ENCODE measurements at regions not wholly inside any gene's neighbourhood (a gene's known extent, or its start where the extent isn't known, plus 50 kb on each side); places are given as distances from the start of the nearest gene placed in this dataset.
"Not testable (repeated sequence)": the region's sequence is repeated elsewhere in the genome, so short reads cannot be mapped to it uniquely, and the experiment has no call there.

DNA sequence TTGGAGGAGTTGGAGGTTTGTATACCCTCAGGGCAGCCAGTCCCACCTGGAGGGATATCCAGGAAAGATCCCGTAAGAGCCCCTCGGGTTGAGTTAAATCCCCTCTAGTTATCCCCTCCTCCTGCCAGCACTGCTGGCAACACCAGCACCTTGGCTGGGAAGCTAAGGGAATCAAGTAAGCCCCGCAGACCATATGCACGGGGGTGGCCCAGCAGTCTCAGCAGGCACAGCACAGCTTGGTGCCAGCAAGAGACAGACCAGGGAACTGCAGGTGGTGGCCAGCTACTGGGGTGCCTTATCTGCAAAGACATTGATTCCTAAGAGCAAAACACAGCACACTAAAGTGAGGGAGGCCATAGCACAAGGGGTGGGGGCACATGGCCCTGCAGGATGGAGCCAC lies 173.8 kb downstream of the GOLGA6L4 start:
- DNase-seq (ENCODE audit: low read depth in 1 of 2, low spot score in 1 of 2), result not testable (repeated sequence)

DNA sequence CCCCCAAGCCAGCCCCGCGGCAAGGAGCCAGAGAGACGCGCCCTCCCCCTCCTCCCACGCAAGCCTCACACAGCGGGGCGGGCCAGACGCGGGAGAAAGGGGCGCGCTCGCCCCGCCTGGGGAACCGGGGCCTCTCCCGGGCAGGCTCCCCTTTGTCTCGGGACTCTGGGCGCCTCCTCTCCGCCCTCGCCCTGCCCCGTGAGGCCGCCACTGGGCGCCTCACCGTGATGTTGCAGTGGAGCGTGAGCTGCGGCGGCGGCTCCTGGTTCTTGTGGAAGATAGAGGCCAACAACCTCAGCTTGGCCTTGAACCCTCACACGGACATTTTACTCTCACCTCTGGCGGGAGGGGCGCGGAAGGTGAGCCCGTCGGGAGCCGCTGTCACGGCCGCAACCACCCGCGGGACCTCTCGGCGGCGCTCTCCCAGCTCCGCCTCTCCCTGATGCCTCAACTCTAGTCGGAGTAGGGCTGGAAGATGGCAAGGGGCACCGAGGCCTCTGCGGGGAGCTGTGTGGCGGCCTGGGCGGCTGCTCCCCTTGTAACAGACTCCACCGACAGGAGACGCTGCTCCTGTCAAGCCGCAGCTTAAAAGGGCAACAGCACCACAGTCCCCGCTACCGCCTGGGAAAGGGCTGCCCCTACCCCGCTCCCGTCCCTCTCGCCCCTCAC lies 179.2 kb upstream of the ZSCAN2 start:
- not testable (repeated sequence) for DNase-seq (ENCODE audit: low read depth in 1 of 2, low spot score in 1 of 2)

DNA sequence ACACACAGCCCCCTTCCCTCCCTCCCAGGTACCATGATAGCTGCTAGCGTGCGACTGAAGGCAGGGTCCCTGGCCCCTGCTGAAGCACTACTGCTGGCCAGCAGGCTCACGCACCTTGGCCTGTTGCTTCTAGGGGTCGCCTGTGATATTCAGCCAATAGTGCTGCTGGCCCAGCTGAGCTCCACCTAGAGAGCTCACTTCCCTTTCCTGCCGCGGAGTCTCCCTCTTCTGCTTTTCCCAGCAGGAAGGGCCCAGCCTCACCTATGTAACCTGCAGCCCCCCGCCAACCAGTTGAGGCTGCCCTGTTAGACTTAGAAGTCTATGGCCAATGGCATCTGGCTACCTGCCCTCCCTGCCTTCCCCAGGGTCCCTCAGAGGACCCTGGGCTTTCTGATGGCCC lies 175.5 kb upstream of the ZSCAN2 start:
- not testable (repeated sequence) for DNase-seq (ENCODE audit: low read depth in 1 of 2, low spot score in 1 of 2)

- DNase-seq (ENCODE audit: low read depth in 1 of 2, low spot score in 1 of 2), result not testable (repeated sequence)
Measured at GRCh38 chr15:84473305-84473877, 127.4 kb upstream of the ZSCAN2 start.

- DNase-seq (ENCODE audit: low read depth in 1 of 2, low spot score in 1 of 2), result not testable (repeated sequence)
Measured at GRCh38 chr15:84476364-84477033, 124.3 kb upstream of the ZSCAN2 start.

DNA sequence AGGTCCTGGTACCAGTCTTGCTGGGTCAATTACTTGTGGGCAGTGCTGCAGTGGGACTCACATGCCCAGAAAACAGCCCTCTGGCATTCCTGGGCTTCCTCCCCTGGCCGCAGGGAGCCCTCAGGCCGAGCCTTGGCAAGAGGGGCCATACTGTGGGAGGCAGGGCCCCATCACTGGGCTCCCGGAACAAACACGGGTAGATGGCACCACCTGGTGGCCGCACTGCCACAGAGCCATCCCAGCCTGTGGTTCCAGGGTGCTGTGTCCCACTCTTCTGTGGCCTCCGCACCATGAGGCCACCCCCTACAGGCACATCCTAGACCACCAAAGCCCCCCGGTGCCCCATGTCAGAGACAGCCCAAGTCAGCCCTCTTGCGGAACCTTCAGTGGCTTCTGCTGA lies 123.3 kb upstream of the ZSCAN2 start:
- DNase-seq (ENCODE audit: low read depth in 1 of 2, low spot score in 1 of 2), result not testable (repeated sequence)

DNA sequence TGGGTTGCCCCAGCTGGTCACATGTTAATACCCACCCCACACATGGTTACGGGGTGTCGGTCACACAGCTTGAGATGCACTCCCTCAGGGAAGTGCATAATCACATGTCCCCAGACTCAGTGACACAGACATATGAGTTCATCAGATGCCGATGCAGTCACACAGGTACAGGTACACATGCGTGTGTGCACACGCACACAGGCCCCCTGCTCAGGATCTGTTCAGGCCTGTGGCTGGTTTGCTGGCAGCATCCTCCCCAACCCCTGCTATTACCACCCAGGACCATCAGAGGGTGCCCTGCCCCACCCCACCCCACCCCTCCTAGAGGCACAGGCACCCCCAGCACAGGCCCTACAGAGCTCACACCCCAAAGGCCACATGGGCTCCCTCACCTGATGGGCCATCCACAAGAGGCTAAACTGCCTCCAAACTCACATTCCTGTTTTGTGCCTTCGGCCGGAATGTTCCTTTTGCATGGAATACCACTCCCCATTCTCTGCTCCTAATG lies 120.6 kb upstream of the ZSCAN2 start:
- not testable (repeated sequence) for DNase-seq (ENCODE audit: low read depth in 1 of 2, low spot score in 1 of 2)

- DNase-seq (ENCODE audit: low read depth in 1 of 2, low spot score in 1 of 2), result not testable (repeated sequence)
Measured at GRCh38 chr15:84483859-84484258, 117.0 kb upstream of the ZSCAN2 start.

DNA sequence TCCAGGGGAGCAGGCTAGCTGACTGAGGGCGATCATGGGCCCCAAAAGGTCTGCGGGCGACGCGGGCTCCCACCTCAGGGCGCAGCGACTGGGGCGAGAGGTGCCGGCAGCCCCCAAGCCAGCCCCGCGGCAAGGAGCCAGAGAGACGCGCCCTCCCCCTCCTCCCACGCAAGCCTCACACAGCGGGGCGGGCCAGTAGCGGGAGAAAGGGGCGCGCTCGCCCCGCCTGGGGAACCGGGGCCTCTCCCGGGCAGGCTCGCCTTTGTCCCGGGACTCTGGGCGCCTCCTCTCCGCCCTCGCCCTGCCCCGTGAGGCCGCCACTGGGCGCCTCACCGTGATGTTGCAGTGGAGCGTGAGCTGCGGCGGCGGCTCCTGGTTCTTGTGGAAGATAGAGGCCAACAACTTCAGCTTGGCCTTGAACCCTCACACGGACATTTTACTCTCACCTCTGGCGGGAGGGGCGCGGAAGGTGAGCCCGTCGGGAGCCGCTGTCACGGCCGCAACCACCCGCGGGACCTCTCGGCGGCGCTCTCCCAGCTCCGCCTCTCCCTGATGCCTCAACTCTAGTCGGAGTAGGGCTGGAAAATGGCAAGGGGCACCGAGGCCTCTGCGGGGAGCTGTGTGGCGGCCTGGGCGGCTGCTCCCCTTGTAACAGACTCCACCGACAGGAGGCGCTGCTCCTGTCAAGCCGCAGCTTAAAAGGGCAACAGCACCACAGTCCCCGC lies 100.5 kb upstream of the ZSCAN2 start:
- DNase-seq (ENCODE audit: low read depth in 1 of 2, low spot score in 1 of 2), result peak; percentile 1 to 11

GRCh38 chr15:84503101-84503500 lies 97.7 kb upstream of the ZSCAN2 start:
- DNase-seq (ENCODE audit: low read depth in 1 of 2, low spot score in 1 of 2), result not testable (repeated sequence)

DNA sequence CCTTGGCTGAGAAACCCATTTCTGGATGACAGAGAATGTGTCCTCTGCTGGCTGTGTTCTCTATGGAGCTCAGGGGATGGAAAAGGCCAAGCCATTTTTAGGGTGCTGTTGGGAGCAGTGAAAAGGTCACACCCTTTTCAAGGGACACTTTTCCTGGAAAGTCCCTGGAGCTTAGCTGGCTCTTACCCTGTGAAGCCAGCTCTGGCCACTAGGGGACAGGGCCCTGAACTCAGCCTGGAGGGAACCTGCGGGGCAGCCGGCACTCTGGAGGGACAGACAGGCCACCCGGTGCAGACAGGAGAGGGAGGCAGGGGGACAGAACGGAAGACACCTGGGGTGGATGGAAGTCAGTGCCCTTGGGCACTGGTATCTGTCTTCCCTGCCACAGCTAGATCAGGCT lies 95.3 kb upstream of the ZSCAN2 start:
- DNase-seq (ENCODE audit: low read depth in 1 of 2, low spot score in 1 of 2), result not testable (repeated sequence)

DNA sequence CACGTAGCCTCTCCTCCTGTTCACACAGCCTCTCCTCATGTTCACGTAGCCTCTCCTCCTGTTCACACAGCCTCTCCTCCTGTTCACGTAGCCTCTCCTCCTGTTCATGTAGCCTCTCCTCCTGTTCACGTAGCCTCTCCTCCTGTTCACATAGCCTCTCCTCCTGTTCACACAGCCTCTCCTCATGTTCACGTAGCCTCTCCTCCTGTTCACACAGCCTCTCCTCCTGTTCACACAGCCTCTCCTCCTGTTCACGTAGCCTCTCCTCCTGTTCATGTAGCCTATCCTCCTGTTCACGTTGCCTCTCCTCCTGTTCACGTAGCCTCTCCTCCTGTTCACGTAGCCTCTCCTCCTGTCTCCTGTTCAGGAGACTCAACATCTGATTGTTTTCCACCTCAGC lies 88.5 kb upstream of the ZSCAN2 start:
- not testable (repeated sequence) for DNase-seq (ENCODE audit: low read depth in 1 of 2, low spot score in 1 of 2)

DNA sequence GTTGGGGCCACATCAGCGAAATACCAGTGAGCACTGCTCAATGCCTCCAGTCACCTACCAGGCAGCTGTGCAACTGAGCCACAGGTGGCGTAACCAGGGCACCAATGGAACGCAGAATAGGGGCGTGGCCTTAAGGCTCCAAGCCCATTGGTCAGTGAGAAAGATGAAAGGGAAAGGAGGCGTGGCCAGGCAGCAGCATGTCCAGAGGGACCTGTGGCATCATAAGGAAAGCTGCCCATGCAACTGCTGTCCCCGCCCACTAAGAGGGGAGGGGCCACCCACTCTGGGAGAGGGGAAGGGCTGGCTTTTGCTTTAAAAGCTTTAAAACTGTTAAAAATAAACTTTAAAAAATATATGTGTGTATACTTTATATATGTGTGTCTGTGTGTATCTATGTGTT lies 84.0 kb upstream of the ZSCAN2 start:
- DNase-seq (ENCODE audit: low read depth in 1 of 2, low spot score in 1 of 2), result not testable (repeated sequence)

DNA sequence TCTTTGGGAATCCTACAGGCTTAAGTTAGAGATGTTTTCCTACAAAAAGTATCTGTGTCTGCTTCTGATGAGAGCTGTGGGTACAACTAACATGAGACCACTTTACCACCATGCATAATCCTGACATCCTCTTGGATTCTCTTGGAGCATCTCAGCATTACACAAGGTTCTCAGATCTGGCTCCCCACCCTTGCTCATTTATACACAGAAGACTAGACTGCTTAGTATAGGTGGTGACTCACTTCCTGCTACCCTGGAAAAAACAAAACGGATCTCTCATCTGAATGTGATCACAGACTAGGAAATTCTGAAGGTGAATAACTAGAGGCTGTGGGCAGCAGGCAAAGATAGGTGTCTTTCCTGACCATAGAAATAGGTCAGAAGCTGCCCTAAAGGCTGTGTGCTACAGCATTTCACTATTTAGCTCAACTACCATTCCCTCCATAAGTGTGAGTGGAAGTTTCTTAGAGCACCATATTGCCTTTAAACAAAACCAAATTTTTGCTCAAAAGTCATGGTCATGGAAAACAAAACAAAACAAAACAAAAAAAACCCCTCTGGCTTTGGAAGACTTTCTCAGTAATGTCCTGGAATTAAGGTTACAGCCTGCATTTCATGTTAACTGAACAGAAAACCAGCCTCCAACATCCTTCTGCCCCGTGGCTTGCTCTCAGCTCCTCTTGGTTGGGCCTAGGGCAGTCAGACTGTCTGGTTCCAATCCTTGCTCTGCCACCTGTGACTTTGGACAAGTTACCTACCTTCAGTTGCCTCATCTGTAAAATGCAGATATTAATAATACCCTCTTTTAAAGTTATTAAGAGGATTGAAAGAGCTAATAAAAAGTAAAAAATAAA lies 75.1 kb upstream of the ZSCAN2 start:
- DNase-seq (ENCODE audit: low read depth in 1 of 2, low spot score in 1 of 2), result peak in 1 of 2 donors; percentile 25

DNA sequence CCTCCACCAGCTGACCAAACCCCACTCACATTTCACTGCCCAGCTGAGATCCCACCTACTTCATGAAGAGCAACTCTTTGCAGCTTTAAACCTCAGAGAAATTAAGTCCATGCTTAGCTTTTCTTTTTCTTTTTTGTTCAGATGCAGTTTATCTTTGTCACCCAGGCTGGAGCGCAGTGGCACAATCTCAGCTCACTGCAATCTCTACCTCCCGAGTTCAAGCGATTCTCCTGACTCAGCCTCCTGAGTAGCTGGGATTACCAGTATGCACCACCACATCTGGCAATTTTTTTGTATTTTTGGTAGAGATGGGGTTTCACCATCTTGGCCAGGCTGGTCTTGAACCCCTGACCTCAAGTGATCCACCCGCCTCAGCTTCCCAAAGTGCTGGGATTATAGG lies 70.1 kb upstream of the ZSCAN2 start:
- not testable (repeated sequence) for DNase-seq (ENCODE audit: low read depth in 1 of 2, low spot score in 1 of 2)

DNA sequence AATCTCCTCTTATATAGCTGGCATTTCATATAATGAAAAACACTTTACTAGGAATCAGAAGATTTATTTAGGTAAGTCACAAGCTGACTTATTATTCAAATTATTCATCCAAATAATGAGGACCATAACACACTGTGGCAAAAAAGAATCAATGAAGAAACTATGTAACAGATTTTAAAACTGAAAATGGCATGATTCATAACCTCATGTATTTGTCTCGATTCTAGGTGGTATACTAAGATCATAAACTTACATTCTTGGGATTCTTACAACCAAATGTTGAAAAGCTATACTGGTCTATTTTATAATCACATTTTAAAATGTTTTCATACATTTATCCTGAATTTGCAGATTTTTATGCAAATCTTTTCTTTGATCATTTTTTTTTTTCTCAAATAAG lies 69.6 kb upstream of the ZSCAN2 start:
- DNase-seq (ENCODE audit: low read depth in 1 of 2, low spot score in 1 of 2), result not testable (repeated sequence)

DNA sequence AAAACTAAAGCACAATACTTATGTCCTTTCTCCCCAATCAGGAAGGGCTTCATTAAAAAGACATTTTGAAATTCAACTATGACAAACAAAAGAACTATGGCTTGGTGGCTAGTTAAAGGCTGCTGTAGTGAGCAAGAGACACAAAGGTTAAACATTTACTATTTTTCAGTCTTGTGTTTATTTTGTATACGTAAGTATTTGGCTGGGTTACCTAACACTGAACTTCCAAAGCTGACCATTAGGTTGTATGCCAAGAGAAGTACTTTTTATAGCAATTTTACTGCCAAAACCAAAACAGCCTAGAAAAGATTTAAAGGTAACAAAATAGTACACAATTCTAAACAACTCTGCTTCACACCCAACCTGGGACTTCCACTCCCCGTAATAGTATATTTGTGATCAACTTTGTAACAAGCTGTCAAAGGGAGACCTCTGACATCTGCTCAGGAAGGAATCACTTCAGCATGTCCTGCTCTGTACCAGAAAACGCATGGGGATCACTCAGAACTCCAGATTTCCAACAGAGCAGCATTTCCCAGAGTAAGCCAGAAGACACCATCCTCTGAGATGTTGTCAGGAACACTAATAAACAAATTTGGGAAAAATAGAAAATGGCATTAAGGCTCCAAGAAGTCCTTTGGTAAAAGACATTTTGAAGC lies 69.0 kb upstream of the ZSCAN2 start:
- not testable (repeated sequence) for DNase-seq (ENCODE audit: low read depth in 1 of 2, low spot score in 1 of 2)

DNA sequence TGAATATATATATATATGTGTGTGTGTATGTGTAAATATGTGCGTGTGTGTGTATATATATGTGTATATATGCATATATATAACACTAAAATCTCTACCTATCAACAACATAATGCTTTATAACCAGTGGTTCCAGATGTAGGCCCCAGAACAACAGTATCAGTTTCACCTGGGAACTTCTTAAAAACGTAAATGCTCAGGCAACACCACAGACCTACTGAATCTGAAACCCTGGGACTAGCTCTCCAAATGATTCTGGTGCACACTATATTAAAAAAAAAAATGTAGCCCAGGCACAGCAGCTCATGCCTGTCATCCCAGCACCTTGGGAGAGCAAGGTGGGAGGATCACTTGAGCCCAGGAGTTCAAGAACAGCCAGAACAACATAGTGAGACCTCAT lies 67.1 kb upstream of the ZSCAN2 start:
- DNase-seq (ENCODE audit: low read depth in 1 of 2, low spot score in 1 of 2), result not testable (repeated sequence)

GRCh38 chr15:84534561-84535235 lies 66.1 kb upstream of the ZSCAN2 start:
- DNase-seq (ENCODE audit: low read depth in 1 of 2, low spot score in 1 of 2), result not testable (repeated sequence)

Data from activated CD4-positive, alpha-beta T cell treated with anti-CD3 and anti-CD28 coated beads, Interleukin-2, amount 50 U/mL, for 24 hours (primary cell).